GM18870 (cell line): ENCODE measurements at regions not wholly inside any gene's neighbourhood (a gene's known extent, or its start where the extent isn't known, plus 50 kb on each side); places are given as distances from the start of the nearest gene placed in this dataset.
"Not testable (repeated sequence)": the region's sequence is repeated elsewhere in the genome, so short reads cannot be mapped to it uniquely, and the experiment has no call there.

Source experiments
- ATAC-seq: cut with Tn5 transposase; IDR thresholded peaks from one replicate; pipeline ENCODE4 v1.9.1; 2021; ENCODE audit warnings: moderate library complexity; ENCODE audit not compliant: unreplicated experiment

DNA sequence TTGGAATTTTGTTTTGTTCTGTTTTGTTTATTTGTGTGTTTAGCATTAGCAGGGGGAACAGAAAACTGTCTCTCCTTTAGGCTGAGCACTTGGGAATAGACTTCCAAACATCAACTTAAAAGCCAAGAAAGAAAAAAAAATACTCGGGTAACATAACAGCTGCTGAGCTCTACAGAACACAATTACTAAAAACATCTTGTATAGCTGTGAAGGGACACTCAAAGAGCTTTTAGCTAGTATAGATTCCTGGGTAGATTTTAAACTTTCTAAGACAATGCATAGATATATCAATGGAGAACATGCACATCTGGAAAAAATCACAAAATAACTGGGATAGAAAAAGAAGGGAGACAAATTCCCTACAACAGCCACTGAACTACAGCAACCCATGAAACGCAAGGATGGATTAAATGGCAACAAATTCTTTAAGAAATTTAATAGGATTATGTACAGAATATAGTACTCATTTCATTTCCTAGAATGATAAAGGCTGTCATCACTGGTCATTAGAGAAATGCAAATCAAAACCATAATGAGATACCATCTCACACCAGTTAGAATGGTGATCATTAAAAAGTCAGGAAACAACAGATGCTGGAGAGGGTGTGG lies 174.3 kb upstream of the KRR1 start:
- ATAC-seq, result no peak

DNA sequence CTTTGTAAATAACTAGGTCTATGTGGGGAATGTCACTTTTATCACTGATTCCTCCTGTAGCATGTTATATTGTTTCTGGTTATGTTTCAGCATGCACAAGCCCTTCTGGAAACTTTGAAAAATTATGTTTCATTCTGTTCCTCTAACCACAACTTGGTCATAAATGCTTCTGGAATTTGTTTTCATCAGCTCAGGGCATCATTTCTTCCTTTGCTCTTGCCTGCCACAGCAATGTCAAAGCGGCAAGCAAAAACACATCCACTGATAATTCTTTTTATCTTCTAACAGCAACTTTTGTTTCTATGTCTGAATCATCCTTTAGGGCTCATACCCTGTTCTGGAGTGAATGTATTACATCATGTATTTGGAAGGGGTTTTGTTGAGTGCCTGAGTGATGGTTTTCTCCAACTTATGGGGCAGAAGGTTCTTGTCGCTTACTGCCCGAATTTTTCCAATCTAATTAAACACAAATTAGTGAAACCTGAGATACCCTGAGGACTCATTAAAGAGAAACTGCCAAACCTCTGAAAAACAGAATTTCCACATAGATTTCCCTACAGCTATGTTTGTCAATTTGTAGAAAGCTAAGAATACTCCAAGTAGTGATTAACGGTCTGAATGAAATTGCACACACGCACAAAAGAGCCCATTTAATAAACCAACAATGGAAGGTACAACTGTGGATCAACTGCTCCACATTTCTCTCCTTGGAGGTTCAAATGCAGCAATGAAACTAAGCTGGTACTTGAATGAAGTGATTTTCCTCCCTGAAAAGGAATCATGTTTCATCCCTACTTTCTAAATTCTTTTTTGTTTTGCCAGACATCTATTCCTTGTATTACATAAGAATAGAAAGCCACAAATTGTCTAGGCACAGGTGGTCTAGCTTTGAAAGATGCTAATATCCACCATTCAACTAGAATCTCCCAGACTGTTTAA lies 173.5 kb upstream of the KRR1 start:
- no peak for ATAC-seq

DNA sequence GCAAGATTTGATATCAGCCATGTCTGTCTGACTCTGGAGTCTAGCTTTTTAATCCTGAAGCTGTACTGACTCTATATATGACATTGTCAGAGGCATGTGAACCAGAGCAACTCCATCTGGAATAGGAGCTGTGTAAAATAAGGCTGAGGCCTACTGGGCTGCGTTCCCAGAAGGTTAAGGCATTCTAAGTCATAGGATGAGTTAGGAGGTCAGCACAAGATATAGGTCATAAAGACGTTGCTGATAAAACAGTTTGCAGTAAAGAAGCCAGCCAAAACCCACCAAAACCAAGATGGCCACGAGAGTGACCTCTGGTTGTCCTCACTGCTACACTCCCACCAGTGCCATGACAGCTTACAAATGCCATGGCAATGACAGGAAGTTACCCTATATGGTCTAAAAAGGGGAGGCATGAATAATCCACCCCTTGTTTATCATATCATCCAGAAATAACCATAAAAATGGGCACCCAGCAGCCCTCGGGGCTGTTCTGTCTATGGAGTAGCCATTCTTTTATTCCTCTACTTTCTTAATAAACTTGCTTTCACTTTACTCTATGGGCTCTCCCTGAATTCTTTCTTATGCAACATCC lies 172.7 kb upstream of the KRR1 start:
- ATAC-seq, result not testable (repeated sequence)

DNA sequence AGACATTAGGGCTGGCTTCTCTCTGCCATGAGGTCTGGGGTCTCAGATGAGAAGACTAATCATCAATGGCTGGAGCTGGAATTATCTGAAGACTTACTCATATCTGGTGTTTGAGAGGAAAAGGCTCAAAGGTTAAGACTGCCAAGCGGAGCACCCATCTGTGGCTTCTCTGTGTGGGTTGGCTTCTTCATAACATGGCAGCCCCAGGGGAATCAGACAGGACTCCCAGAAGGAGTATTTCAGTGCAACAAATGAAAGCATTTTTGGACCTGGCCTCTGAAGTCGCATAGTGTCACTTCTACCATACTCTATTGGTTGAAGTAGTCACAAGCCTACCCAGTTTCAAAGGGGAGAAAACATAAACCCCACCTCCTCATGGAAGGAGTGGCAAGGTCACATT lies 171.8 kb upstream of the KRR1 start:
- ATAC-seq, result no peak

DNA sequence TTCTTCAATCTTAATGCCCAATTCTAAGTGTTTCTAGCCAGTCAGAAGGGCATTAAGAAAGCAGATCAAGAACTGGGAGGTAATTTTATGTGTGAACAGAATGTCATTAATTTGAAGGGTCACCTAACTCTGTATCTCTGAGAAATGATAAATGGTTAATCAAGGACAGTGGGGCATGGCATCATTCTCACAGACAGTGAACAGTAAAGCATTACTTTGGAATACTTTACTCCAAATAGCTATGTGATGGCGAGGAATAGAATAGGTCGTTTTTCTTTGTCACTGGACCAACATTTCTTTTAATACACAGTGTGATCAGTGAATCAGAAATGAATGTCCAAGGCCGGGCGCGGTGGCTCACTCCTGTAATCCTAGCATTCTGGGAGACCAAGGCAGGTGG lies 166.1 kb upstream of the KRR1 start:
- no peak for ATAC-seq

DNA sequence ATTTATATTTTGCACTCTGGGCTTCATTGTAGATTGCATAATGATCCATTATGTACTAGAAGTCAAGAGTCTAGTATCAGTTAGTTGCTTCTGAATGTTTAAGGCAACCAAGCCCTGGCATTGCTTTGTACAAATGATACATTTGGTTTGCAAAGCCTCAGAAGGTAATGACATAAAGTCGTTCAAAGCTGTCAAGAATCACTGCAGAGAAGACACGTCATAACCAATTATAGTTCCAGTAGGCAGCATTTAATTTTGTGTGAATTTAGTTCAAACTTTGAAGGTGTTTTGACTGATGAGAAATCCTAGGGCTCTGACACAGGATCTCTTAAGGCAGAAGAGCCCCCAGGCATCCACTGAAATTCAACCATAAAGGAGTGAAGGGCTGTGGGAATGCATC lies 163.0 kb upstream of the KRR1 start:
- no peak for ATAC-seq

DNA sequence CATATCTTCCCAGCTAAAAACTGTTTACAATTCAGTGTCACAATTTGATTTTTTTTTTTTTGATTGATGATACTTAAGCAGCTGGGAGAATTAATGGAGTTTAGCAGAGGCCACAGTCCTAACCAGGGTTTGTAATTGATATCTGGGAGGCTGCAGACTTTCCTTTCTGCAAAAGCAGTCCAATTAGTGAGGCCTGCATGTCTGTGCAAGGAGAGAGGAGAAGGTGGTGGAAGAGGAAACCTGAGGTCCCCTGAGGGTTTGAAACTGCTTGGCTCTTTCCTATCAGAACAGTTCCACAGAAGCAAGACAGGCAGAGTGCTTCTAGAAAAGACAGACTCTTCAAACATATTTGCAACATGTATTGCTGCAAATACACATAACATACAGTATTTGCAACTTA lies 160.8 kb upstream of the KRR1 start:
- no peak for ATAC-seq

DNA sequence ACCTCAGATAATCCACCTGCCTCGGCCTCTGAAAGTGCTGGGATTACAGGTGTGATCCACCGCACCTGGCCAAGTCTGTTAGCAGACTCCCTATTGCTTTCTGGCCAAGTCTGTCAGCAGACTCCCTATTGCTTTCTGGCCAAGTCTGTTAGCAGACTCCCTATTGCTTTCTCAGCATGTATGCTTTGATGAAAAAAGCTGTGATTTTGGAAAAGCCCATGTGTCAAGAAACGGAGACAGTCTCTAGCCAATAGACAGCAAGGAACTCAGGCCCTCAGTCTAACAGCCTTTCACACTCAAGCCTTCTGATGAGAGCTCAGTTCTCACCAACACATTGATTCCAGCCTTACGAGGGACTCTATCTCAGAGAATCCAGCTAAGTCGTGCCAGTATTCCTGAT lies 158.8 kb upstream of the KRR1 start:
- ATAC-seq, result no peak

DNA sequence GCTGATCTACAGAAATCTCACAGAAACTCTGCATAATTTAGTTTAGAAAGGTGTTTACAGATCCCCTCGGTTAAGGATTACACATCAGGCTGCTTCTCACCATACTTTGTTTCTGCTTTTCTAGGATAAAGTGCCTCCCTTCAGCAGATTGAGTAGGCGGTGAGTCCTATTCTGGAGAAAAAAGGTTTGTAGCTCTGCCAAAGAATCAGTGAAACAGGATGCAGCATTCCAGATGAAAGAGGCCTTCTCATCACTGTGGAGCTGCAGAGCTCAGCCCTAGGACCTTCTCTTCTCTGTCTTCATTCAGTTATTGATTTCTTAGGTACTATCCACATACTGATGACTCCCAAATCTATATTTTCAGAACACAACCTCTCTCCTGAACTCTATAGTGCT lies 155.5 kb upstream of the KRR1 start:
- no peak for ATAC-seq

DNA sequence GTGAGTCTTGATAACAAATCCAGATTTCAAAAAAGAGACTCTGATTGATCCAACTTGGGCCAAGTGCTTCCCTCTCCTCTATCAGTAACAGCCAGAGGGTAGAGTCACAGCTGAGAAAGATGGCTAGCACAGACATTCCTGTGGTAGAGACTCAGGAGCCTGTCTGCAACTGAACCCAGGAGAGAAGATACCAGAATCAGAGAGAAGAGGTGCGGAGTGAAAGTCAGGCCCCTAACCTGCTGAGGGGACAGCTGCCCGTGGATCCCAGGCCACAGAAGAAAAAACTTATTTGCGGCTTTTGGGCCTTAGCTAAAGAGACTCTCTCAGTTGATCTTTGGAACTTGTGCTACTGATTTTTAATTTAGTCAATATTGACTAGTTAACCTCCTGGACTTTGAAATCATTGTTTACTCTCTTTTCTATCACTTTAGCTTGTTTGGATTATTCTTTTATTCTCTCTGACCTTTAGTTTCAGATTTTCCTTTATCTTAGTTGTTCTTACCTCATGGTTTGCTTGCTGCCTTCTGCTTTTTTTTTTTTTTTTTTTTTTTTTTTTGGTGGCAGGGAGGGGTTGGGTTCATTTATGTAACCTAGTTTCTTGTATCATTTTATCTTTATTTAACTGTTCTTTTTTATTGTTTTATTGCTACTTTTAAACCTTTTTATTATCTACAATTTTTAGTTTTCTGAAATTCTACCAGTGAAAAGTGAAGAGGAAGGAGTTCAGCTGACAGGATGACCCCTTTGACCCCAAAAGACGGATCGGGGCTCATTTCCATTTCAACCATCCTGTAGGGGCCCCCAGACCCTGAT lies 154.9 kb upstream of the KRR1 start:
- no peak for ATAC-seq

DNA sequence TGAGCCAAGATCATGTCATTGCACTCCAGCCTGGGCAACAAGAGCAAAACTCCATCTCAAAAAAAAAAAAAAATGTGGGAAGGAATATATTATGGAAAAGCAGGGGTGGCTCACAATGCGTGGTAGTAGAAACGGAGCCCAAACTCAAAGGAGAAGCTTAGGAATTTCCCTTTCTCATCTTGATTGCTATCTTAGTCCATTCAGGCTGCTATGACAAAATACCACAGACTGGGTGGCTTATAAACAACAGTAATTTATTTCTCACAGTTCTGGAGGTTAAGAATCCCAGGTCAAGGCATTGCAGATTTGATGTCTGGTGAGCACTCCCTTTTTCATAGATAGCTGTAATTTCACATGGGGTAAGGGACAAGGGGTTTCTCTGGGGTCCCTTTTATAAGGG lies 153.8 kb upstream of the KRR1 start:
- ATAC-seq, result no peak

DNA sequence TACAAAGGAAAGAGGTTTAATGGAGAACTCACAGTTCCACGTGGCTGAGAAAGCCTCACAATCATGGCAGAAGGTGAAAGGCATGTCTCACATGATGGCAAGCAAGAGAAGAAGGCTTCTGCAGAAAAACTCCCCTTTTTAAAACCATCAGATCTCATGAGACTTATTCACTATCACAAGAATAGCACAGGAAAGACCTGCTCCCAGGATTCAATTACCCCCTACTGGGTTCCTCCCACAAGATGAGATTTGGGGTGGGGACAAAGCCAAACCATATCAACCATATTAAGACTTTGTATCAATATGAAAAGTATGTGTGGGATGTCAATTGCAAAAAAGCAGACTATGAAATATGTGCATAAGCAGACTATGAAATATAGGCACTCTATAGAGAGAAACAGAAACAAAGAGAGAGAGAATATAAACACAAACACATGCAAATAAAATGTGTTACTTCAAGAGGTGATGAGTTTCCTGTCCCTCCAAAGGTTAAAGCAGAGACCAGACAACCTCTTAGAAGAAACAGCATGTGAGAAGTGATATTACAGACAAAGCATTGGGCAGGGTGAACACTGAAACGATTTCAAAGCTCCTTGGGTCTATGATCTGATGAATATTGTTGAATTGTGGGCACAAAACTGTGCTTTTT lies 151.2 kb upstream of the KRR1 start:
- no peak for ATAC-seq

DNA sequence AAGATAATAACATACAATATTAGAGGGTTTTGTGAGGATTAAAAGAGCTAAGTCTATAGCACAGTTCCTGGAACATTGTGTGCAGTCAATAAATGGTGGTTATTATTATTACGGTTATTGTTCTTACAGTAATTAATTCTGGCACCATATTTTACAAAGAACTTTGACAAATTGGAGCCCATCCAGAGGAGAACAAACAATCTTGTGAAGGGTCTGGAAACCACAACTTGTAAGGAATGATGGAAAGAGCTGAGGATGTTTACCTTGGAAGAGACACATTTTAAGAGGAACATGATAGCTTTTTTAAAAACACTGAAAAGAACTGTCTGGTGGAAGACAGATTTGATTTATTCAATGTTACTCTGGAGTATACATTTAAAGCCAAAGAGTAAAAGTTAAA lies 150.5 kb upstream of the KRR1 start:
- no peak for ATAC-seq

DNA sequence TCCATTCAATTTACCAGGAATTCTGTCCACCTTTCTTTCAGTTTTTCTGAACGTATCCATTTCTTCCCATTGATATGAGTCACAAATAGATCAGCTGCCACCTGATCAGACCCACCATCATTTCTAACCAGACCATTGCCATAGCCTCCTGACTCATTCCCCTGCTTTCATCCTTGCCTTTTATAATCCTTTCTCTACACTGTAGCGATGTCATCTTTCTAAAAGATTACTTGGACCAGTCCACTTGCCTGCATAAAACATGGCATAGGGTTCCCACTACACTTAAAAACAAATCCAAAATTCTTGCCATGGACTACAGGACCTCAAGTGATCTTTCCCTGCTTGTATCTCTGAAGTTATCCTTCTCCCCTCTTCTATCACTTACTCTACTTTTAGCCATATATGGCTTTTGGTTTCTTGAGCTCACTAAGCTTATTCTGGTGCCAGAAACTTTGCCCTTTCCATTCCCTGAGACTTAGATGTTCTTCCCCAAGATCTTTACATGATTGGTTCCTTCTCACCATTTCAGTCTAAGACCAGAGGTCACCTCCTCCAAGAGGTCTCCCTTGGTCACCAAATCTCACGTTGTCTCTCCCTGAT lies 149.5 kb upstream of the KRR1 start:
- no peak for ATAC-seq

DNA sequence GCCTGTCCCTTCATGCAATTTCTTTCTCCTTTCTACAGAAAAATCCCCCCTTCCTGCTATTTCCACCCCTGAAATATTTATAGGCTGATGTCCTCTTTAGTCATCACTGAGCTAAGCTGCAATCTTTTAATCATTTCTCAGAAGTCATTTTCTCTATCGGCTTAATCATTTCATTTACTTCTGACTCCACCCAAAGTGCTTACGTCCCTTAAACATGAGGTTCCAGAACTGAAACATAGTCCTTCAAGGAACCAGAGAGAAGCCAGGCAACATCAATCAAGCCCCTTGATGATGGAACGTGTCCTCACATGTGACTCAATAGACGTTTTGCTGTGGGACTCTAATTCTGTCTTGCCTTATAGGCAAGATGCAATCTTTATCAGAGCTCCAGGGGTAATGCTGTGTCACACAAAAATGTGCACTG lies 148.7 kb upstream of the KRR1 start:
- no peak for ATAC-seq

DNA sequence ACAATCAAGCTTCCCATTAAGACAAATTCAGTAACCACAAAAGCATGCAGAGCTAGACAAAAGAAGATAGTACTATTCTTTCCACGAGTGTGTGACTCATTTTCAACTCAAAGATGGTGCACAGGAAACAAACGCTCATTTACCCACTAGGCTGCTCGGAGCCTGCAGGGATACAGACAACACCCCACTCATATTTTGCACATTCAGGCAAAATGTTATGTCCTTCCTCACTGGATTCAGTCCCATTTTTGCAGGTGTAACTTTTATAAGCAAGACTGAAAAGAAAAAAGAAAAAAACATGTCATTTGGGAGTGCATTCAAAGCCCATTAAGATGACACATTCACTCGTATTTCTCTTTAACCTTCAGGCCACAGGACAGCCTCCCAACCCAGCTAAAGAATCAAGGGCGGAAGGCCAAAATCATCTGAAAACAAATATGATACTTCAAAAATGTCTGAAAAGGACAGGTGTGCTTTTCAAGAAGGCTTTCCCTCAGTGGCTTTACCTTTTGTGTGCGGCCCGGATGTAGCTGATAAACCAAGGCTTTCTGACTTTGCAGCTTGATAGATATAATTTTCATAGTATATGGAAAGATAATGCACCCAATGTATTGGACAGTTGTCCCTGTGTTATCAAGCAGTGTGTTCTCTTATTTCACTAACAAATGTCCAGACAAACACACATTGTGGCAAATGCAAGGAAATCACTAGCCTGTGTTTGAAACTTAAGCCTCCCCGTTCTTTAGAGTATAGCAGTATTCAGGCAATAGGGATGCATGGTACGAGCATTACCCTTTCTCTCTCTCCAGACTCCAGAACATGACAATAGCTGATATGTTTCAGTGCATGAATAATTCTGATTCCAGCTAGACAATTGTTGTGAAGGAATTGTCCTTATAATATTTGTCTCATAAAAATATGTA lies 147.8 kb upstream of the KRR1 start:
- ATAC-seq, result no peak

DNA sequence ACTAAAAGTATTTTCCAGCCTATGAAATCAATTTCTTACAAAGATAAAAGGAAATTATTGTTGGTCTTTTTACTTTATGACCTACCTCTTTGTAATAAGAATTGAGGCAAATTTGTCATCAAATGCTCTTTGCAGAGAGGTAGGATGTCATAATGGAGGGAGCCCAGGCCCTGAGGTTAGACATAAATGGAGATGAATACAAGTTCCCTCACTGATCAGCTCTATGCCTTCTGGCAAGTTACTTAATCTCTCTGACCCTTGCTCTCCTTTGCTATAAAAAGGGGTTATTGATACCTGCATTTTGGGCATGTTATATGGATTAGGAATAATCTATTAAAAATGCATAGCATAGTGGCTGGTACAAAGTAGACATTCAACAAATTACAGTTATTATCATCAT lies 146.9 kb upstream of the KRR1 start:
- no peak for ATAC-seq

DNA sequence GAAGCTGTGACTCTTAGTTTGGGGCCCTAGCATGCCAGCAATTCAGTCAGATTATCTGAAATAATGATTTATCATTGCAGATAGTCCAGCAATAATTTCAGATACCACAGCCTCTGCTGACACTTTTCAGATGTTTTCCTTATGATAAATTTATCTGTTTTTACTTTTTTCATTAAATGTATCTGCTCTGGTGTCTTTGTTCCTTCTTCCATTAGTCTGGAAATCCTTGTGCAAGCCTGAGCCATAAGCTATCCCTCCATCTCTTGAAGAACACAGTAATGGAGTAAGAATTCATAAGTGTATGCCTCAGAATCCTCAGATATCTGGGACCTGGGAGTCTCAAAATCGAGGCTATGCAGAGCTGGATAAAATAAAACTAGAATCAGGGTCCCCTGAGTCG lies 146.4 kb upstream of the KRR1 start:
- no peak for ATAC-seq

DNA sequence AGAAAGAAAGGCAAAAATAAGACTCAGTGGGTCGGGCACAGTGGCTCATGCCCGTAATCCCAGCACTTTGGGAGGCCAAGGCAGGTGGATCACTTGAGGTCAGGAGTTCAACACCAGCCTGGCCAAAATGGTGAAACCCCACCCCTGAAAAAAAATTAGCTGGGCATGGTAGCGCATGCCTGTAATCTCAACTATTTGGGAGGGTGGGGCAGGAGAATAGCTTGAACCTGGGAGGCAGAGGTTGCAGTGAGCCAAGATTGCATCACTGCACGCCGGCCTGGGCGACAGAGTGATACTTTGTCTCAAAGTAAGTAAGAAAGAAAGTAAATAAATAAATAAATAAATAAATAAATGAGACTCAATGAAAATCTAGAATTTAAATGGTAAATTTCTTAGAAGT lies 145.9 kb upstream of the KRR1 start:
- not testable (repeated sequence) for ATAC-seq
